GM20000 (cell line): ENCODE measurements at regions not wholly inside any gene's neighbourhood (a gene's known extent, or its start where the extent isn't known, plus 50 kb on each side); places are given as distances from the start of the nearest gene placed in this dataset.

Experiments used
- DNase-seq: peaks from one replicate; pipeline ENCODE4 v3.0.0; 2012; ENCODE audit warnings: low spot score
- CTCF ChIP-seq: IDR thresholded peaks from 2 replicates; pipeline ENCODE4 v1.5.1; 2012; ENCODE audit warnings: mild to moderate bottlenecking, control low read depth; ENCODE audit errors: extremely low read depth, missing control alignments

GRCh38 chr11:119982517-119983239 is 155.2 kb downstream of the TRIM29 start:
- no peak for TF ChIP-seq CTCF
- no peak for DNase-seq

GRCh38 chr11:119980431-119980830 is 157.5 kb downstream of the TRIM29 start:
- DNase-seq, result no peak
- no peak for TF ChIP-seq CTCF

GRCh38 chr11:119979701-119980100 is 158.2 kb downstream of the TRIM29 start:
- TF ChIP-seq CTCF, result no peak
- DNase-seq, result no peak

- TF ChIP-seq CTCF, result no peak
- no peak for DNase-seq
These were observed 159.2 kb downstream of the TRIM29 start for GRCh38 chr11:119978696-119979095.

GRCh38 chr11:119977881-119978280 is 160.0 kb downstream of the TRIM29 start:
- no peak for TF ChIP-seq CTCF
- no peak for DNase-seq

- no peak for TF ChIP-seq CTCF
- no peak for DNase-seq
These were observed 160.4 kb downstream of the TRIM29 start for GRCh38 chr11:119977561-119977860.

GRCh38 chr11:119976805-119977560 is 160.9 kb downstream of the TRIM29 start:
- no peak for TF ChIP-seq CTCF
- DNase-seq, result no peak
